HCT116 (cell line): ENCODE measurements at regions not wholly inside any gene's neighbourhood (a gene's known extent, or its start where the extent isn't known, plus 50 kb on each side); places are given as distances from the start of the nearest gene placed in this dataset.

Source experiments
- ATAC-seq: fragments of 200-7000 bp; cut with Tn5 transposase; 2 replicates; pipeline ENCODE4 v1.9.1; 2020; ENCODE audit warnings: mild to moderate bottlenecking, moderate library complexity
- BruUV-seq: library from RNA; stranded (reverse); fragments of 400-500 nt; replicated peaks from 2 replicates; lab custom pipeline; 2021; lab: Mats Ljungman, UMichigan
- CTCF ChIA-PET: fragments of 300-600 bp; sonication (Branson Sonifier 250); formaldehyde crosslinking; loops from one replicate; lab custom pipeline; 2021; ENCODE audit warnings: antibody characterized with exemption; lab: Charles Lee
- POLR2A ChIA-PET: fragments of 300-600, 350-600 bp; sonication (Branson Sonifier 250); formaldehyde crosslinking; loops from one replicate; lab custom pipeline; 2021; ENCODE audit warnings: antibody characterized with exemption; lab: Charles Lee
- RAD21 ChIA-PET, 2 experiments: fragments of 300-600 bp; sonication (Branson Sonifier 250); formaldehyde crosslinking; loops; one replicate each; lab custom pipeline; 2023; ENCODE audit warnings: low total read pairs in 2 of 2; ENCODE audit not compliant: uncharacterized antibody in 2 of 2, unreplicated experiment in 2 of 2, low non-redundant PET in 1 of 2; lab: Charles Lee
- DNase-seq: peaks from one replicate; pipeline ENCODE4 v3.0.0-alpha.2; 2010; ENCODE audit warnings: low read depth, low spot score
- H2AFZ ChIP-seq: fragments of 200-600 bp; shearing (Covaris generic), sonication (generic); 2 replicates; pipeline ENCODE4 v1.6.1; 2017; ENCODE audit warnings: low read depth, mixed run types, mixed read lengths, antibody characterized with exemption, low read length; ENCODE audit not compliant: poor library complexity, severe bottlenecking
- H3K27ac ChIP-seq: 2 replicates; pipeline ENCODE4 v1.5.1; 2012; ENCODE audit warnings: low read depth, low read length
- H3K27me3 ChIP-seq: fragments of 200-600 bp; sonication (generic); 2 replicates; pipeline ENCODE4 v1.6.1; 2016; ENCODE audit warnings: mixed run types, low read length, mixed read lengths; ENCODE audit not compliant: insufficient read depth
- H3K36me3 ChIP-seq, 2 experiments: fragments of 200-500 bp in 1 of 2; fragments of 200-600 bp in 1 of 2; sonication (Bioruptor generic) in 1 of 2; sonication (generic) in 1 of 2; 2 replicates each; pipeline versions ENCODE4 v1.5.1 to v1.6.1; 2014 to 2016; ENCODE audit warnings: low read length in 2 of 2, inconsistent platforms in 1 of 2, mixed read lengths in 1 of 2, mixed run types in 1 of 2; ENCODE audit not compliant: insufficient read depth in 2 of 2, control insufficient read depth in 1 of 2
- H3K4me1 ChIP-seq, 2 experiments: fragments of 200-600 bp in 1 of 2; sonication (generic) in 1 of 2; 2 replicates each; pipeline versions ENCODE4 v1.5.1 to v1.6.1; 2012 to 2017; ENCODE audit warnings: low read length in 2 of 2, inconsistent platforms in 1 of 2, mild to moderate bottlenecking in 1 of 2, mixed read lengths in 1 of 2, mixed run types in 1 of 2, moderate library complexity in 1 of 2; ENCODE audit not compliant: insufficient read depth in 2 of 2, control insufficient read depth in 1 of 2
- H3K4me2 ChIP-seq: fragments of 200-600 bp; sonication (generic); 2 replicates; pipeline ENCODE4 v1.6.1; 2017; ENCODE audit warnings: mixed run types, low read length, mixed read lengths
- H3K4me3 ChIP-seq, 2 experiments: fragments of 200-600 bp in 1 of 2; sonication (generic) in 1 of 2; replicated peaks in 1 of 2; 2 replicates each; pipeline ENCODE4 v1.5.1; 2011 to 2016; ENCODE audit warnings: low read length in 2 of 2, control low read depth in 1 of 2, low read depth in 1 of 2, mild to moderate bottlenecking in 1 of 2, mixed read lengths in 1 of 2, mixed run types in 1 of 2
- H3K79me2 ChIP-seq: fragments of 200-600 bp; sonication (generic); 2 replicates; pipeline ENCODE4 v1.6.1; 2017; ENCODE audit warnings: mild to moderate bottlenecking, mixed run types, low read length, moderate library complexity, mixed read lengths; ENCODE audit not compliant: insufficient read depth
- H3K9ac ChIP-seq: fragments of 200-600 bp; sonication (generic); 2 replicates; pipeline ENCODE4 v1.6.1; 2016; ENCODE audit warnings: low read length, mixed read lengths
- H3K9me2 ChIP-seq: fragments of 200-600 bp; sonication (generic), shearing (Covaris generic); 2 replicates; pipeline ENCODE4 v1.6.1; 2017; ENCODE audit warnings: mixed run types, mild to moderate bottlenecking, moderate library complexity; ENCODE audit not compliant: insufficient read depth
- H3K9me3 ChIP-seq, 2 experiments: fragments of 200-500 bp in 1 of 2; fragments of 200-600 bp in 1 of 2; sonication (Bioruptor generic) in 1 of 2; sonication (generic) in 1 of 2; 2 replicates each; pipeline ENCODE4 v1.6.1; 2014 to 2017; ENCODE audit warnings: low read length in 2 of 2, mixed read lengths in 2 of 2, inconsistent platforms in 1 of 2, low read depth in 1 of 2, mild to moderate bottlenecking in 1 of 2, mixed run types in 1 of 2, moderate library complexity in 1 of 2; ENCODE audit not compliant: control insufficient read depth in 1 of 2, insufficient read depth in 1 of 2
- H4K20me1 ChIP-seq: fragments of 200-600 bp; sonication (generic), shearing (Covaris generic); 2 replicates; pipeline ENCODE4 v1.6.1; 2017; ENCODE audit warnings: mixed run types, mild to moderate bottlenecking, moderate library complexity; ENCODE audit not compliant: insufficient read depth
- CEBPB ChIP-seq: IDR thresholded peaks from 2 replicates; pipeline ENCODE4 v1.6.1; 2012; ENCODE audit warnings: low read depth
- EGR1 ChIP-seq: IDR thresholded peaks from 2 replicates; pipeline ENCODE4 v1.6.1; 2012; ENCODE audit warnings: low read depth
- EZH2 ChIP-seq: fragments of 200-600 bp; sonication (generic); IDR thresholded peaks from 2 replicates; pipeline ENCODE4 v1.6.1; 2017; ENCODE audit warnings: antibody characterized with exemption, mixed run types
- FOSL1 ChIP-seq: IDR thresholded peaks from 2 replicates; pipeline ENCODE4 v1.6.1; 2012; ENCODE audit warnings: low read depth
- POLR2A ChIP-seq: IDR thresholded peaks from 2 replicates; pipeline ENCODE4 v1.7.0; 2011; ENCODE audit warnings: borderline replicate concordance; ENCODE audit not compliant: insufficient read depth, insufficient read length; ENCODE audit errors: extremely low read depth
- POLR2AphosphoS5 ChIP-seq: IDR thresholded peaks from 2 replicates; pipeline ENCODE4 v1.6.1; 2011; ENCODE audit warnings: mild to moderate bottlenecking, low read depth, low read length, moderate library complexity
- RAD21 ChIP-seq: IDR thresholded peaks from 2 replicates; pipeline ENCODE4 v1.6.1; 2012; ENCODE audit warnings: low read depth, mild to moderate bottlenecking
- SIN3A ChIP-seq: IDR thresholded peaks from 2 replicates; pipeline ENCODE4 v1.6.1; 2012; ENCODE audit warnings: low read depth
- TCF7L2 ChIP-seq: IDR thresholded peaks from 2 replicates; pipeline ENCODE4 v1.7.0; 2011; ENCODE audit warnings: borderline replicate concordance, inconsistent platforms; ENCODE audit not compliant: insufficient read depth, insufficient read length; ENCODE audit errors: extremely low read depth
- ZFX ChIP-seq: fragments of 450-650 bp; IDR thresholded peaks from 2 replicates; pipeline ENCODE4 v1.6.1; 2017
- intact Hi-C: fragments of 100-400 bp; cut with micrococcal nuclease; formaldehyde crosslinking; loops from 2 replicates; pipeline ENCODE4 v1.10.0; 2022
- TF ChIP-seq, protein P1 (sequence below): IDR thresholded peaks from 2 replicates; pipeline ENCODE4 v1.6.1; 2012
- TF ChIP-seq, protein P2 (sequence below): IDR thresholded peaks from 2 replicates; pipeline ENCODE4 v1.6.1; 2012; ENCODE audit warnings: low read depth

DNA sequence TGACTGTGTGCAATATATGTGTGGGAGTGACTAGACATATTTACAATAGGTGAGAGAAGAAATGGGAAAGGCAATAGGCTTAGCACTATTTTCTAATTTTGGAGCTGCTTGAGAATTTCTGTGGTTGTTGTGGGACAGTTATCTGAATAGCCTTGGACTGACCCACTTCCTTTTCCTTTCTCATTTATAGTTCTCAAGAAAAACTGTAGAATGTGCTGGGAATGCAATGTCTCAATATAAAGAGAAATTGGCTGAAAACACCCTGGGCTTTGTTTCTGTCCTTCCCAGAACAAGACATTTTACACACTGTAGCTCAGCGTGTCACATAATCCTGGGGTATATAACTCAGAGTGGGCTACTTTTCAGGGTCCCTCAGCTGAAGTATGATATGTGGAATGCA is 153.0 kb upstream of the RHOBTB1 start (continued):
- TF ChIP-seq SIN3A (no peak), RAD21 (no peak), EZH2 (no peak), FOSL1 (no peak), CEBPB (no peak), POLR2A (no peak)
- TF ChIP-seq, protein P1, sequence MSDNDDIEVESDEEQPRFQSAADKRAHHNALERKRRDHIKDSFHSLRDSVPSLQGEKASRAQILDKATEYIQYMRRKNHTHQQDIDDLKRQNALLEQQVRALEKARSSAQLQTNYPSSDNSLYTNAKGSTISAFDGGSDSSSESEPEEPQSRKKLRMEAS = no peak

DNA sequence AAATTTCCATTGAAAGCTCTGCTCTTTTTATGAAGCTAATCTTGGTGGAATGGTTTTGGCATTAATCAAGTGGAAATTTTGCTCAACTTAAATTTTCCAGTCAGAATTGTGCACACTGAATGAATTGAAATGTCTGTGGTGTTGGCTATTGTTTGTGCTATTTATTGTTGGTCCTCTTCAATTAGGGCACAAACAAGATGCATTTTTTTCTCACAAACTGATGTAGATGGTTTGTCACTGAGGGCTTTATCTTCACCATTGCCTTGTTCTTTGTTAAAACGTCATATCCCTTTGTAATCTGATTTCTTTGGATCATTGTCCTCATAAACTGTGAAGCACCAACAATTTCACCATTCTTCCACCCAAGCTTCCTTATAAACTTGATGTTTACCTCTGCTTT is 152.1 kb upstream of the RHOBTB1 start:
- no peaks in the 10 kb centered on the region for H4K20me1 ChIP-seq
- TF ChIP-seq EZH2 = no peak
- TF ChIP-seq, protein P2, sequence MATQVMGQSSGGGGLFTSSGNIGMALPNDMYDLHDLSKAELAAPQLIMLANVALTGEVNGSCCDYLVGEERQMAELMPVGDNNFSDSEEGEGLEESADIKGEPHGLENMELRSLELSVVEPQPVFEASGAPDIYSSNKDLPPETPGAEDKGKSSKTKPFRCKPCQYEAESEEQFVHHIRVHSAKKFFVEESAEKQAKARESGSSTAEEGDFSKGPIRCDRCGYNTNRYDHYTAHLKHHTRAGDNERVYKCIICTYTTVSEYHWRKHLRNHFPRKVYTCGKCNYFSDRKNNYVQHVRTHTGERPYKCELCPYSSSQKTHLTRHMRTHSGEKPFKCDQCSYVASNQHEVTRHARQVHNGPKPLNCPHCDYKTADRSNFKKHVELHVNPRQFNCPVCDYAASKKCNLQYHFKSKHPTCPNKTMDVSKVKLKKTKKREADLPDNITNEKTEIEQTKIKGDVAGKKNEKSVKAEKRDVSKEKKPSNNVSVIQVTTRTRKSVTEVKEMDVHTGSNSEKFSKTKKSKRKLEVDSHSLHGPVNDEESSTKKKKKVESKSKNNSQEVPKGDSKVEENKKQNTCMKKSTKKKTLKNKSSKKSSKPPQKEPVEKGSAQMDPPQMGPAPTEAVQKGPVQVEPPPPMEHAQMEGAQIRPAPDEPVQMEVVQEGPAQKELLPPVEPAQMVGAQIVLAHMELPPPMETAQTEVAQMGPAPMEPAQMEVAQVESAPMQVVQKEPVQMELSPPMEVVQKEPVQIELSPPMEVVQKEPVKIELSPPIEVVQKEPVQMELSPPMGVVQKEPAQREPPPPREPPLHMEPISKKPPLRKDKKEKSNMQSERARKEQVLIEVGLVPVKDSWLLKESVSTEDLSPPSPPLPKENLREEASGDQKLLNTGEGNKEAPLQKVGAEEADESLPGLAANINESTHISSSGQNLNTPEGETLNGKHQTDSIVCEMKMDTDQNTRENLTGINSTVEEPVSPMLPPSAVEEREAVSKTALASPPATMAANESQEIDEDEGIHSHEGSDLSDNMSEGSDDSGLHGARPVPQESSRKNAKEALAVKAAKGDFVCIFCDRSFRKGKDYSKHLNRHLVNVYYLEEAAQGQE = no peak
- no peak for TF ChIP-seq SIN3A
- TF ChIP-seq POLR2A = no peak
- TF ChIP-seq EGR1 = no peak
- TF ChIP-seq ZFX = no peak
- no peak for TF ChIP-seq TCF7L2
- TF ChIP-seq POLR2AphosphoS5 = no peak
- H2AFZ ChIP-seq = no peak overlapping the region
- H3K4me1 ChIP-seq = no peaks in the 10 kb centered on the region
- H3K27me3 ChIP-seq = no peaks in the 10 kb centered on the region
- ChIA-PET POLR2A (no interaction called here), RAD21 (no interaction called here), CTCF (no interaction called here)
- H3K79me2 ChIP-seq = no peaks in the 10 kb centered on the region
- H3K27ac ChIP-seq = no peak overlapping the region
- ATAC-seq (no peak), DNase-seq (no peak)
- H3K9ac ChIP-seq = no peak overlapping the region
- H3K9me2 ChIP-seq = no peaks in the 10 kb centered on the region
- intact Hi-C loops = no loop called here
- no peaks in the 10 kb centered on the region for H3K9me3 ChIP-seq
- no peak overlapping the region for H3K4me3 ChIP-seq
- no peak overlapping the region for H3K4me2 ChIP-seq
- no TSS peak for BruUV-seq
- no peaks in the 10 kb centered on the region for H3K36me3 ChIP-seq
